Bone marrow (tissue), 2 donors: ENCODE measurements at regions not wholly inside any gene's neighbourhood (a gene's known extent, or its start where the extent isn't known, plus 50 kb on each side); places are given as distances from the start of the nearest gene placed in this dataset.

Source experiments
- DNase-seq, 2 donors: peaks; one replicate each; lab custom pipeline; 2025; lab: John Stamatoyannopoulos, UW

GRCh38 chr5:128895122-128895521 lies 70.2 kb upstream of the SLC27A6 start:
- DNase-seq: no peak

GRCh38 chr5:128896675-128897074 lies 68.6 kb upstream of the SLC27A6 start:
- no peak for DNase-seq

- no peak for DNase-seq
These were observed 61.7 kb upstream of the SLC27A6 start for GRCh38 chr5:128903550-128903949.

- DNase-seq: no peak
These were observed 60.3 kb upstream of the SLC27A6 start for GRCh38 chr5:128904805-128905567.

- peak in 1 of 2 donors; percentile 2 for DNase-seq
These were observed 59.6 kb upstream of the SLC27A6 start for GRCh38 chr5:128905568-128906110.

- no peak for DNase-seq
These were observed 51.7 kb upstream of the SLC27A6 start for GRCh38 chr5:128913551-128913950.
